Neural progenitor cell (in vitro differentiated cells): ENCODE measurements at regions not wholly inside any gene's neighbourhood (a gene's known extent, or its start where the extent isn't known, plus 50 kb on each side); places are given as distances from the start of the nearest gene placed in this dataset.

ENCODE experiments used
- DNase-seq: peaks from one replicate; pipeline ENCODE4 v3.0.0-alpha.2; 2016; ENCODE audit warnings: low spot score
- H2AFZ ChIP-seq: fragments of 200-600 bp; sonication (generic); replicated peaks from 2 replicates; pipeline ENCODE4 v1.6.1; 2016; ENCODE audit warnings: antibody characterized with exemption
- H3F3A ChIP-seq: fragments of 200-600 bp; sonication (generic); 2 replicates; pipeline ENCODE4 v1.6.1; 2016; ENCODE audit warnings: antibody characterized with exemption, low read depth
- H3K27ac ChIP-seq: fragments of 200-600 bp; sonication (generic); 2 replicates; pipeline ENCODE4 v1.5.1; 2016; ENCODE audit warnings: mild to moderate bottlenecking
- H3K27me3 ChIP-seq: fragments of 200-600 bp; sonication (generic); 2 replicates; pipeline ENCODE4 v1.6.1; 2016; ENCODE audit warnings: mild to moderate bottlenecking, moderate library complexity
- H3K36me3 ChIP-seq: fragments of 200-600 bp; sonication (generic); 2 replicates; pipeline ENCODE4 v1.5.1; 2016
- H3K4me1 ChIP-seq: fragments of 200-600 bp; sonication (generic); 2 replicates; pipeline ENCODE4 v1.6.1; 2016; ENCODE audit warnings: mixed run types
- H3K4me2 ChIP-seq: fragments of 200-600 bp; sonication (generic); 2 replicates; pipeline ENCODE4 v1.6.1; 2016
- H3K4me3 ChIP-seq: fragments of 200-600 bp; sonication (generic); 2 replicates; pipeline ENCODE4 v1.5.1; 2016
- H3K79me2 ChIP-seq: fragments of 200-600 bp; sonication (generic); 2 replicates; pipeline ENCODE4 v1.6.1; 2016; ENCODE audit warnings: low read depth
- H3K9ac ChIP-seq: fragments of 200-600 bp; sonication (generic); 2 replicates; pipeline ENCODE4 v1.6.1; 2016
- H3K9me3 ChIP-seq: fragments of 200-600 bp; sonication (generic); 2 replicates; pipeline ENCODE4 v1.5.1; 2016; ENCODE audit warnings: low read depth
- H4K20me1 ChIP-seq: fragments of 200-600 bp; sonication (generic); 2 replicates; pipeline ENCODE4 v1.6.1; 2016; ENCODE audit warnings: low read depth
- H3K27ac Mint-ChIP-seq: 3 replicates; pipeline ENCODE4 v1.8.0; 2021; ENCODE audit warnings: mixed read lengths
- H3K27me3 Mint-ChIP-seq: 2 replicates; pipeline ENCODE4 v1.8.0; 2022; ENCODE audit warnings: low read depth, mild to moderate bottlenecking, inconsistent platforms, moderate library complexity, mixed read lengths; ENCODE audit not compliant: insufficient read depth
- H3K36me3 Mint-ChIP-seq: 3 replicates; pipeline ENCODE4 v1.8.0; 2021; ENCODE audit warnings: mixed read lengths
- H3K4me1 Mint-ChIP-seq: 3 replicates; pipeline ENCODE4 v1.8.0; 2021; ENCODE audit warnings: mixed read lengths
- H3K4me3 Mint-ChIP-seq: 3 replicates; pipeline ENCODE4 v1.8.0; 2021; ENCODE audit warnings: mild to moderate bottlenecking, moderate library complexity, mixed read lengths
- H3K9me3 Mint-ChIP-seq: 3 replicates; pipeline ENCODE4 v1.8.0; 2020; ENCODE audit warnings: mixed read lengths
- EZH2 ChIP-seq: fragments of 200-600 bp; sonication (generic); IDR thresholded peaks from 2 replicates; pipeline ENCODE4 v1.6.1; 2017; ENCODE audit warnings: antibody characterized with exemption, mild to moderate bottlenecking, moderate library complexity
- EZH2phosphoT487 ChIP-seq: fragments of 200-600 bp; sonication (generic); IDR thresholded peaks from 2 replicates; pipeline ENCODE4 v1.6.1; 2017; ENCODE audit warnings: antibody characterized with exemption
- TF ChIP-seq, protein P1 (sequence below): fragments of 200-600 bp; sonication (generic); IDR thresholded peaks from 2 replicates; pipeline ENCODE4 v1.5.1; 2017; ENCODE audit warnings: antibody characterized with exemption, mild to moderate bottlenecking

DNA sequence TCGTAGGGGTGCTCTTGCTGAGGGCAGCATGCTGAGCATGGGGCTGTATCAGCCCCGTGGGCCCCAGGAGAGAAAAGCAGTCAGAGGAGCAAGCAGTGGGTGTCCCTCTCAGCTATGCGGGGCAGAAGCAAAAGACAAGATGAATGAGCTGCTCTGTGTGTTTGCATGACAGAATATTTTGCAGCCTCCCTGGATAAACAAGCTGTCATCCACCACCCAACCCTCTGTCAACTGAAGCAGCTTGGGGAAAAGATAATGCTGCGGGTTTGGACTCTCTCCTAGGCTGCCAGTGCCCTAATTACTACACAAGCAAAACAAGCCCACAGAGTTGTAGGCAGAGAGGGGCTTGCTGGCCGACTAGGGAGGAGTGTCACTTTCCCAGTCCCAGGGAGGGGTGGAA lies 82.3 kb upstream of the PTPRT start:
- no peaks in the 10 kb centered on the region for H4K20me1 ChIP-seq
- no peaks in the 10 kb centered on the region for H3F3A ChIP-seq
- Mint-ChIP-seq H3K4me3 (no peak overlapping the region), H3K27ac (no peak overlapping the region), H3K4me1 (no peaks in the 10 kb centered on the region), H3K9me3 (peaks cover 3% of the 10 kb centered on the region), H3K27me3 (peaks cover 10% of the 10 kb centered on the region), H3K36me3 (no peaks in the 10 kb centered on the region)
- no peaks in the 10 kb centered on the region for H3K27me3 ChIP-seq
- H3K36me3 ChIP-seq, result no peaks in the 10 kb centered on the region
- no peaks in the 10 kb centered on the region for H3K4me1 ChIP-seq
- TF ChIP-seq EZH2 (no peak), EZH2phosphoT487 (no peak)
- TF ChIP-seq, protein P1, sequence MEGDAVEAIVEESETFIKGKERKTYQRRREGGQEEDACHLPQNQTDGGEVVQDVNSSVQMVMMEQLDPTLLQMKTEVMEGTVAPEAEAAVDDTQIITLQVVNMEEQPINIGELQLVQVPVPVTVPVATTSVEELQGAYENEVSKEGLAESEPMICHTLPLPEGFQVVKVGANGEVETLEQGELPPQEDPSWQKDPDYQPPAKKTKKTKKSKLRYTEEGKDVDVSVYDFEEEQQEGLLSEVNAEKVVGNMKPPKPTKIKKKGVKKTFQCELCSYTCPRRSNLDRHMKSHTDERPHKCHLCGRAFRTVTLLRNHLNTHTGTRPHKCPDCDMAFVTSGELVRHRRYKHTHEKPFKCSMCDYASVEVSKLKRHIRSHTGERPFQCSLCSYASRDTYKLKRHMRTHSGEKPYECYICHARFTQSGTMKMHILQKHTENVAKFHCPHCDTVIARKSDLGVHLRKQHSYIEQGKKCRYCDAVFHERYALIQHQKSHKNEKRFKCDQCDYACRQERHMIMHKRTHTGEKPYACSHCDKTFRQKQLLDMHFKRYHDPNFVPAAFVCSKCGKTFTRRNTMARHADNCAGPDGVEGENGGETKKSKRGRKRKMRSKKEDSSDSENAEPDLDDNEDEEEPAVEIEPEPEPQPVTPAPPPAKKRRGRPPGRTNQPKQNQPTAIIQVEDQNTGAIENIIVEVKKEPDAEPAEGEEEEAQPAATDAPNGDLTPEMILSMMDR, result no peak
- H3K79me2 ChIP-seq, result no peaks in the 10 kb centered on the region
- no peak overlapping the region for H3K4me2 ChIP-seq
- no peak overlapping the region for H3K4me3 ChIP-seq
- H3K9ac ChIP-seq, result no peak overlapping the region
- no peaks in the 10 kb centered on the region for H3K9me3 ChIP-seq
- H3K27ac ChIP-seq, result no peak overlapping the region
- DNase-seq, result no peak
- no peak overlapping the region for H2AFZ ChIP-seq

DNA sequence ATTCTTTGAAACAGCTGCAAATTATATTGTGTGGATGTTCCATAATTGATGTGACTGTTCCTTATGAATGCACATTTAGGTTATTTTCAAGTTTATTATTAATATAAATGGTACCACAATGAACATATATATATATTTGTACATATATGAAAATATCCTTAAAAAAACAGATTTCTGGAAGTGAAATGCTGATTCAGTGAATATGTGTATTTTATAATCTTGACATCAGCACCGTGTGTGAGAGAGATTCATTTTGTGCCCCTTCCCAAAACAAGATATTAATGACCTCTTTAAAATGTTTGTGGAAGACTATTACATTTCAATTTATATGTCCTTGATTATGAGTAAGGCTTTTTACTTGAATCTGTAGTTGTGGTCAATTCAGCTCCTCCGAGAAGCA lies 75.7 kb upstream of the PTPRT start:
- no peaks in the 10 kb centered on the region for H3K9me3 Mint-ChIP-seq
- H3K4me1 Mint-ChIP-seq, result no peaks in the 10 kb centered on the region
- Histone ChIP-seq H3K9ac (no peak overlapping the region), H3K36me3 (no peaks in the 10 kb centered on the region), H3K4me1 (no peaks in the 10 kb centered on the region), H3K4me2 (no peak overlapping the region), H3F3A (no peaks in the 10 kb centered on the region), H3K27ac (no peak overlapping the region), H4K20me1 (no peaks in the 10 kb centered on the region), H3K9me3 (no peaks in the 10 kb centered on the region), H3K27me3 (no peaks in the 10 kb centered on the region), H3K4me3 (no peak overlapping the region), H3K79me2 (no peaks in the 10 kb centered on the region), H2AFZ (no peak overlapping the region)
- no peak overlapping the region for H3K4me3 Mint-ChIP-seq
- TF ChIP-seq EZH2, result no peak
- TF ChIP-seq EZH2phosphoT487, result no peak
- TF ChIP-seq, protein P1, result no peak
- peaks cover 2% of the 10 kb centered on the region for H3K27me3 Mint-ChIP-seq
- no peak for DNase-seq
- no peaks in the 10 kb centered on the region for H3K36me3 Mint-ChIP-seq
- no peak overlapping the region for H3K27ac Mint-ChIP-seq

GRCh38 chr20:43263226-43263625 lies 73.5 kb upstream of the PTPRT start:
- no peak overlapping the region for H3K27ac Mint-ChIP-seq
- Histone ChIP-seq H3F3A (no peaks in the 10 kb centered on the region), H3K4me3 (no peak overlapping the region), H3K36me3 (no peaks in the 10 kb centered on the region), H3K27ac (no peak overlapping the region), H4K20me1 (no peaks in the 10 kb centered on the region), H3K9ac (no peak overlapping the region), H3K4me2 (no peak overlapping the region), H3K9me3 (no peaks in the 10 kb centered on the region), H2AFZ (no peak overlapping the region), H3K27me3 (no peaks in the 10 kb centered on the region), H3K4me1 (no peaks in the 10 kb centered on the region), H3K79me2 (no peaks in the 10 kb centered on the region)
- H3K36me3 Mint-ChIP-seq, result no peaks in the 10 kb centered on the region
- H3K27me3 Mint-ChIP-seq, result peaks cover 4% of the 10 kb centered on the region
- H3K4me3 Mint-ChIP-seq, result no peak overlapping the region
- peaks cover 6% of the 10 kb centered on the region for H3K9me3 Mint-ChIP-seq
- DNase-seq, result no peak
- no peaks in the 10 kb centered on the region for H3K4me1 Mint-ChIP-seq
- TF ChIP-seq EZH2 (no peak), EZH2phosphoT487 (no peak)
- TF ChIP-seq, protein P1, result no peak
